Activated naive CD4-positive, alpha-beta T cell treated with anti-CD3 and anti-CD28 coated beads for 36 hours (primary cell): ENCODE measurements at regions not wholly inside any gene's neighbourhood (a gene's known extent, or its start where the extent isn't known, plus 50 kb on each side); places are given as distances from the start of the nearest gene placed in this dataset.

Experiments
- CTCF ChIA-PET: fragments of 350-600 bp; sonication (Branson Sonifier 250); formaldehyde crosslinking; loops from one replicate; lab custom pipeline; 2021; ENCODE audit warnings: antibody characterized with exemption; lab: Charles Lee
- DNase-seq: peaks from one replicate; pipeline ENCODE4 v3.0.0-alpha.2; 2020
- H3K27ac Mint-ChIP-seq: one replicate; pipeline ENCODE4 v1.8.0; 2021; ENCODE audit warnings: mild to moderate bottlenecking, mixed read lengths
- H3K27me3 Mint-ChIP-seq: one replicate; pipeline ENCODE4 v1.8.0; 2021; ENCODE audit warnings: low read depth, mixed read lengths
- H3K36me3 Mint-ChIP-seq: one replicate; pipeline ENCODE4 v1.8.0; 2021; ENCODE audit warnings: low read depth, mixed read lengths
- H3K4me1 Mint-ChIP-seq: one replicate; pipeline ENCODE4 v1.8.0; 2021; ENCODE audit warnings: low read depth, mixed read lengths
- H3K4me3 Mint-ChIP-seq: one replicate; pipeline ENCODE4 v1.8.0; 2021; ENCODE audit warnings: mild to moderate bottlenecking, moderate library complexity, mixed read lengths
- H3K9me3 Mint-ChIP-seq: one replicate; pipeline ENCODE4 v1.8.0; 2021; ENCODE audit warnings: mixed read lengths
- intact Hi-C: fragments of 100-400 bp; cut with micrococcal nuclease; formaldehyde crosslinking; loops from one replicate; pipeline ENCODE4 v1.15.1; 2023

- peaks cover 9% of the 10 kb centered on the region for H3K9me3 Mint-ChIP-seq
- intact Hi-C loops, result no loop called here
- no peaks in the 10 kb centered on the region for H3K36me3 Mint-ChIP-seq
- CTCF ChIA-PET, result no interaction called here
- H3K27me3 Mint-ChIP-seq, result no peaks in the 10 kb centered on the region
- H3K4me1 Mint-ChIP-seq, result no peaks in the 10 kb centered on the region
- DNase-seq, result no peak
- no peak overlapping the region for H3K4me3 Mint-ChIP-seq
- no peak overlapping the region for H3K27ac Mint-ChIP-seq
Observed at GRCh38 chr3:29064085-29064484, 216.8 kb upstream of the RBMS3 start.

DNA sequence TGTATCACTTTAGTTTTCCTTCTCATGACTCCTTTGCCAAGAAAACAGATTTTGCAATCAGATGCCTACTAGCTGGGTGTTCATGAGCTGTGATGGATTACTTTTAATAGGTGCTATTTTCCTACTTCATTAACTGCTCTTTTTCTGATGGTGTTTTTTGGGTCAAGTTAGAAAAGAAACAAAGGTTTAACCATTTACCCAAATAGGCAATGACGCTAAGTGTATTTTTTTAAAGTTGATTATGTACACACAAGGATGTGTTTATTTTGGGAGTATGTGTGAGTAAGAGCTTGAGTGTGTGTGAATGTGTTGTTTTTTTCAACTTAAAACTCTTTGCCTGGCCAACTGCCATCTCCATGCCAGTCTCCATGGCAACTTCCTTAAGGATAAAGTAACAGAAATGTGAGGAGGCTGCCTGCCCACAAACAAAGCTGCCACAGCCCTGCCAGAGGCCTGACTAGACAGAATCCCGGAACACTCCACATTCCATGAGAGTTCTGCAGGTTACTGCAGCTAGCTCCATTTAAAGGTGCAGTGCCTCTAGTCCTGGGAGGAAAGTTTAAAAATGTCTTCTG lies 215.6 kb upstream of the RBMS3 start:
- Mint-ChIP-seq H3K4me3 (no peak overlapping the region), H3K36me3 (no peaks in the 10 kb centered on the region), H3K27ac (no peak overlapping the region), H3K9me3 (peaks cover 3% of the 10 kb centered on the region), H3K27me3 (no peaks in the 10 kb centered on the region), H3K4me1 (no peaks in the 10 kb centered on the region)
- no peak for DNase-seq
- intact Hi-C loops, result no loop called here
- CTCF ChIA-PET, result no interaction called here

DNA sequence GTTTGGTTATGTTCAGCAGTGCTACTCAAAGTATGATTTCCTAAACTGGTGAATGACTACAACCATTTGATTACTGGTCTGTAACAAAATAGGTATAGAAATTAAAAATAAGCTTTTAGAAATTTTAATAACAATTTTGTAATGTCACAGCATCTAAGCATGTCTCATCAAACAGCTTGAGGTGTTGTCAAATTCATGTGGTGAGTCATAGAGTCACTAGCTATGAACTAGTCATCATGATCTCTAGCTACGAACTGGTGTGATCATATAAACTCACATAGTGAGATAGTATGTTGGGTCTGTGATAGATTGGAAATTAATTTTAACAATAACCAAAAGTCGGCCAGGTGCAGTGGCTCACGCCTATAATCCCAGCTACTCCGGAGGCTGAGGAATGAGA lies 213.9 kb upstream of the RBMS3 start:
- intact Hi-C loops, result no loop called here
- DNase-seq, result no peak
- CTCF ChIA-PET, result interaction anchor here (0.6 kb wide), 1 partner anchor 342 kb away, joined by 4 read pairs; no protein-coding TSS in a partner anchor

DNA sequence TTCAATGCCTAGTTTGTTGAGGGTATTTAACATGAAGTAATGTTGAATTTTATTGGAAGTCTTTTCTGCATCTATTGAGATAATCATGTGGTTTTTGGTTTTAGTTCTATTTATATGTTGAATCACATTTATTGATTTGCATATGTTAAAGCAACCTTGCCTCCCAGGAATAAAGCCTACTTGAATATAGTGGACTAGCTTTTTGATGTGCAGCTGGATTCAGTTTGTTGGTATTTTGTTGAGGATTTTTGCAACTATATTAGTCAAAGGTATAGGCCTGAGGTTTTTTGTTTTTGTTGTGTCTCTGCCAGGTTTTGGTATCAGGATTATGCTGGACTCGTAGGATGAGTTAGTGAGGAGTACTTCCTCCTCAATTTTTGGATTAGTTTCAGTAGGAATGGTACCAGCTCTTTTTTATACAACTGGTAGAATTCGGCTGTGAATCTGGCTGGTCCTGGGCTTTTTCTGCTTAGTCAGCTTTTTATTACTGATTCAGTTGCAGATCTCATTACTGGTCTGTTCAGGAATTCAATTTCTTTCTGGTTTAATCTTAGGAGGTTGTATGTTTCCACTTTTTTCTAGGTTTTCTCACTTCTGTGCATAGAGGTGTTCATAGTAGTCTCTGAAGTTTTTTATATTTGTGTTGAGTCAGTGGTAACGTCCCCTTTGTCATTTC lies 209.8 kb upstream of the RBMS3 start:
- Mint-ChIP-seq H3K9me3 (peaks cover 8% of the 10 kb centered on the region), H3K4me1 (no peaks in the 10 kb centered on the region), H3K4me3 (no peak overlapping the region), H3K27me3 (peaks cover 3% of the 10 kb centered on the region), H3K36me3 (no peaks in the 10 kb centered on the region), H3K27ac (no peak overlapping the region)
- no peak for DNase-seq
- CTCF ChIA-PET, result interaction anchor here (0.7 to 0.9 kb wide), 2 partner anchors 13 to 1796 kb away, joined by 3 read pairs; no protein-coding TSS in a partner anchor
- intact Hi-C loops, result no loop called here

More for the DNA sequence above, 213.9 kb upstream of the RBMS3 start:
- Mint-ChIP-seq H3K9me3 (peaks cover 10% of the 10 kb centered on the region), H3K4me1 (no peaks in the 10 kb centered on the region), H3K36me3 (no peaks in the 10 kb centered on the region), H3K4me3 (no peak overlapping the region), H3K27me3 (peaks cover 3% of the 10 kb centered on the region), H3K27ac (no peak overlapping the region)

- H3K27me3 Mint-ChIP-seq, result peaks cover 6% of the 10 kb centered on the region
- no peak overlapping the region for H3K27ac Mint-ChIP-seq
- no peaks in the 10 kb centered on the region for H3K36me3 Mint-ChIP-seq
- H3K4me3 Mint-ChIP-seq, result no peak overlapping the region
- H3K4me1 Mint-ChIP-seq, result no peaks in the 10 kb centered on the region
- peaks cover 8% of the 10 kb centered on the region for H3K9me3 Mint-ChIP-seq
- CTCF ChIA-PET, result no interaction called here
- intact Hi-C loops, result no loop called here
- no peak for DNase-seq
Observed at GRCh38 chr3:29072611-29073010, 208.3 kb upstream of the RBMS3 start.

GRCh38 chr3:29077356-29077755 lies 203.5 kb upstream of the RBMS3 start:
- DNase-seq, result no peak
- H3K4me3 Mint-ChIP-seq, result no peak overlapping the region
- CTCF ChIA-PET, result interaction anchor here (1.2 kb wide), 1 partner anchor 10 kb away, joined by 4 read pairs; no protein-coding TSS in a partner anchor
- peaks cover 4% of the 10 kb centered on the region for H3K27me3 Mint-ChIP-seq
- no peak overlapping the region for H3K27ac Mint-ChIP-seq
- H3K4me1 Mint-ChIP-seq, result no peaks in the 10 kb centered on the region
- H3K36me3 Mint-ChIP-seq, result no peaks in the 10 kb centered on the region
- peaks cover 4% of the 10 kb centered on the region for H3K9me3 Mint-ChIP-seq
- intact Hi-C loops, result no loop called here

DNA sequence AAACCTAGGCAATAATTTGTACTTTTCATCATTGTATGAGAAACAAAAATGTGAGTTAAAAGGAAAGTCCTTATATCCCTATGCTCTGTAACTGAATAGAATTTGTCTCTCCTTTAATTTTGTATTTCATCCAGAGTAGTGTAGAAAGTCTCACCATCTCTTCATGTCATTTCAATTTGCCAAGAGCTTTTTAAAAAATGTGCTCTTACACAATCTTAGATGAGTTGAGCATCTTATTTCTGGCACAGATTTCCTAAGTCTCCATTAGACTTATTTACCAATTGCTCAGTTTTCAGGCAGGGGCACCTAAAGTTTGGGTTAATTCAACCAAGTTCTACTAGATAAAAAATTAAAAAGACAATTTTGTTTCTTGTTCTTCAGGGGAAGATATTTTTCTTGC lies 201.5 kb upstream of the RBMS3 start:
- Mint-ChIP-seq H3K27ac (no peak overlapping the region), H3K36me3 (no peaks in the 10 kb centered on the region), H3K4me1 (no peaks in the 10 kb centered on the region), H3K4me3 (no peak overlapping the region), H3K9me3 (peaks cover 4% of the 10 kb centered on the region), H3K27me3 (peaks cover 4% of the 10 kb centered on the region)
- intact Hi-C loops, result no loop called here
- no peak for DNase-seq
- CTCF ChIA-PET, result no interaction called here

- intact Hi-C loops, result no loop called here
- Mint-ChIP-seq H3K27ac (no peak overlapping the region), H3K9me3 (peaks cover 7% of the 10 kb centered on the region), H3K36me3 (no peaks in the 10 kb centered on the region), H3K4me3 (no peak overlapping the region), H3K4me1 (no peaks in the 10 kb centered on the region), H3K27me3 (peaks cover 4% of the 10 kb centered on the region)
- CTCF ChIA-PET, result no interaction called here
- no peak for DNase-seq
Observed at GRCh38 chr3:29080967-29081366, 199.9 kb upstream of the RBMS3 start.

DNA sequence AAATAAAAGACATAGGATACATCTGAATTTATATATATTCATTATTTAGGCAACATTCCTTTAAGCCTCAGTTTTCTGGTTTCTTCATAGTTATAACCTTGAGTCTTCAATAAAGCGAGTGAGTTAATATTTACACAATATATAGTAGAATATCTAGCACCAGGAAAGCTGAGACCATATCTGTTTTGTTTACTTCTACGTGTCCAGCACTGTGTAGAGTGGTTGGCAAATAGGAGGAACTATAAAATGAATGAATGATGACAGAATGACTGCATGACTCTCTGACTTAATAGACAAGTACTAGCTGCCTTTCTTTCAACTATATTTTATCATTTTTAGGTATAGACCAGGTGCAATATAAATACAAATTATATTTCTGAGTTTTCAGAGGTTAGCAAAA lies 197.8 kb upstream of the RBMS3 start:
- Mint-ChIP-seq H3K9me3 (peaks cover 7% of the 10 kb centered on the region), H3K4me3 (no peak overlapping the region), H3K27me3 (no peaks in the 10 kb centered on the region), H3K36me3 (no peaks in the 10 kb centered on the region), H3K4me1 (no peaks in the 10 kb centered on the region), H3K27ac (no peak overlapping the region)
- intact Hi-C loops, result no loop called here
- DNase-seq, result no peak
- CTCF ChIA-PET, result no interaction called here

DNA sequence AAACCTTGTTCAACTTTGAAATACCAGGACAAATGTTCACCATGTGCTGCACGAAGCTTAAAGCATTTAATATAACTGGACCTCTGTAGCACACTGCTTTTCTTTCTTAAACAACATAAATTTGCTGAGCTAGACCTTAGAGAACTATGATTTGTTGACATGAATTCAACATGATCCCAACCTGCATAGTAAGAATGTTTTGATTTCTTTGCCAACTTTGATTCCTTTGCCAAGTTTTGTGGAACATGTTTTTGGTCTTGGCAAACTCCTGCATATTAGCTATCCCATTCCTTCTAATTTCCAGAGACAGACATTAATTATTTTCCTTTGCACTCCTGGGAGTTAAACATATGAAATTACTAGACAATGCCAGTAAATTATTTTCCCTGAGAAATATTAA lies 197.2 kb upstream of the RBMS3 start:
- H3K27ac Mint-ChIP-seq, result no peak overlapping the region
- no peak for DNase-seq
- CTCF ChIA-PET, result no interaction called here
- H3K27me3 Mint-ChIP-seq, result no peaks in the 10 kb centered on the region
- no peaks in the 10 kb centered on the region for H3K36me3 Mint-ChIP-seq
- H3K4me3 Mint-ChIP-seq, result no peak overlapping the region
- peaks cover 7% of the 10 kb centered on the region for H3K9me3 Mint-ChIP-seq
- intact Hi-C loops, result no loop called here
- H3K4me1 Mint-ChIP-seq, result no peaks in the 10 kb centered on the region

GRCh38 chr3:29088579-29088978 lies 192.3 kb upstream of the RBMS3 start:
- intact Hi-C loops, result no loop called here
- H3K36me3 Mint-ChIP-seq, result peaks cover 3% of the 10 kb centered on the region
- no peak overlapping the region for H3K27ac Mint-ChIP-seq
- DNase-seq, result no peak
- H3K4me3 Mint-ChIP-seq, result no peak overlapping the region
- CTCF ChIA-PET, result no interaction called here
- peaks cover 7% of the 10 kb centered on the region for H3K9me3 Mint-ChIP-seq
- H3K27me3 Mint-ChIP-seq, result no peaks in the 10 kb centered on the region
- peaks cover 13% of the 10 kb centered on the region for H3K4me1 Mint-ChIP-seq

GRCh38 chr3:29090912-29091597 lies 189.8 kb upstream of the RBMS3 start:
- CTCF ChIA-PET, result no interaction called here

More at GRCh38 chr3:29090912-29091597, 189.8 kb upstream of the RBMS3 start:
- no peak for DNase-seq
- Mint-ChIP-seq H3K9me3 (peaks cover 5% of the 10 kb centered on the region), H3K36me3 (peaks cover 3% of the 10 kb centered on the region), H3K4me1 (peaks cover 13% of the 10 kb centered on the region), H3K27ac (no peak overlapping the region), H3K4me3 (no peak overlapping the region), H3K27me3 (no peaks in the 10 kb centered on the region)
- intact Hi-C loops, result no loop called here
